HT-29 (cell line): ENCODE measurements at regions not wholly inside any gene's neighbourhood (a gene's known extent, or its start where the extent isn't known, plus 50 kb on each side); places are given as distances from the start of the nearest gene placed in this dataset.
A peak's percentile ranks its signal among the peaks of the same experiment; 100 is the strongest.
"Not testable (repeated sequence)": the region's sequence is repeated elsewhere in the genome, so short reads cannot be mapped to it uniquely, and the experiment has no call there.

Experiments used
- DNase-seq: peaks from one replicate; pipeline ENCODE4 v3.0.0-alpha.2; 2015; ENCODE audit warnings: low spot score

- no peak for DNase-seq
Observed at GRCh38 chr6:120511712-120512111, 822.6 kb downstream of the TBC1D32 start.

- no peak for DNase-seq
Observed at GRCh38 chr6:120498711-120499110, 835.6 kb downstream of the TBC1D32 start.

- no peak for DNase-seq
Observed at GRCh38 chr6:120496661-120497060, 837.6 kb downstream of the TBC1D32 start.

GRCh38 chr6:120493505-120493904 is 840.8 kb downstream of the TBC1D32 start:
- DNase-seq: no peak

- no peak for DNase-seq
Observed at GRCh38 chr6:120489941-120490340, 844.3 kb downstream of the TBC1D32 start.

GRCh38 chr6:120484146-120484545 is 850.1 kb downstream of the TBC1D32 start:
- DNase-seq: no peak

- no peak for DNase-seq
Observed at GRCh38 chr6:120478650-120479049, 855.6 kb downstream of the TBC1D32 start.

- DNase-seq: no peak
Observed at GRCh38 chr6:120473804-120474203, 860.5 kb downstream of the TBC1D32 start.

- no peak for DNase-seq
Observed at GRCh38 chr6:120468486-120468885, 865.8 kb downstream of the TBC1D32 start.

GRCh38 chr6:120451508-120451907 is 882.8 kb downstream of the TBC1D32 start:
- DNase-seq: no peak

GRCh38 chr6:120447605-120448004 is 886.7 kb downstream of the TBC1D32 start:
- no peak for DNase-seq

- not testable (repeated sequence) for DNase-seq
Observed at GRCh38 chr6:120432840-120433239, 901.4 kb downstream of the TBC1D32 start.

- DNase-seq: no peak
Observed at GRCh38 chr6:120431841-120432240, 902.4 kb downstream of the TBC1D32 start.

GRCh38 chr6:120411394-120411793 is 922.9 kb downstream of the TBC1D32 start:
- no peak for DNase-seq

- no peak for DNase-seq
Observed at GRCh38 chr6:120410586-120410985, 923.7 kb downstream of the TBC1D32 start.

GRCh38 chr6:120407696-120408095 is 926.6 kb downstream of the TBC1D32 start:
- no peak for DNase-seq

GRCh38 chr6:120405947-120406346 is 928.3 kb downstream of the TBC1D32 start:
- peak; percentile 39 for DNase-seq

GRCh38 chr6:120395784-120396183 is 938.5 kb downstream of the TBC1D32 start:
- DNase-seq: no peak

GRCh38 chr6:120395330-120395729 is 939.0 kb downstream of the TBC1D32 start:
- DNase-seq: no peak

- no peak for DNase-seq
Observed at GRCh38 chr6:120392941-120393340, 941.3 kb downstream of the TBC1D32 start.

- DNase-seq: no peak
Observed at GRCh38 chr6:120384671-120385070, 949.6 kb downstream of the TBC1D32 start.

GRCh38 chr6:120383681-120384080 is 950.6 kb downstream of the TBC1D32 start:
- no peak for DNase-seq

GRCh38 chr6:120378582-120379220 is 955.6 kb downstream of the TBC1D32 start:
- DNase-seq: peak; percentile 74

- no peak for DNase-seq
Observed at GRCh38 chr6:120373185-120373584, 961.1 kb downstream of the TBC1D32 start.
